ENCODE measurements at regions not wholly inside any gene's neighbourhood (a gene's known extent, or its start where the extent isn't known, plus 50 kb on each side); places are given as distances from the start of the nearest gene placed in this dataset.
A peak's percentile ranks its signal among the peaks of the same experiment; 100 is the strongest.

DNA sequence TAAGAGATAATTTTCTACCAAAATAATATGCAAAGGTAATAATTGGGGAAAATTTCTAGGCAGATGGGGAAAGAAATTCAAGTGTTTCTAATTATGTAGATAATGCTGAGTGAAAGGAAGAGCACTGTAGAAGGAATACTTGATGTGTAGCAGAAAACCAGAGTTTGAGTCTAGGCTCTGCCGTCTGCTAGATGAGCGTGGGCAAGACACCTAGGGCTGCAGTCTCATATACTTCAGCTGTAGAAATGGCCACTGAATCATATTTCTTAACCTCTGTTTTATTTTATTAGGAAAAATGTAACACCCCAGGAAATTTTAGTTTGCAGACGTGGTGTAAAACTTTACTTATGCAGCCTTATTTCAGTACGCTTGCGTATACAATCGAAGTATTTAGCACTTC, 59.8 kb upstream of the SLC38A2 start:
- ATAC-seq = no peak
- intact Hi-C loops (cut with DNase I, micrococcal nuclease) = no loop called here
- DNase-seq = no peak

GRCh38 chr12:46430340-46430948, 57.9 kb upstream of the SLC38A2 start:
- intact Hi-C loops (cut with DNase I, micrococcal nuclease) = no loop called here
- ATAC-seq (peak; percentile 92), DNase-seq (no peak)

Data from left colon (tissue), 2 donors.